ENCODE measurements at regions not wholly inside any gene's neighbourhood (a gene's known extent, or its start where the extent isn't known, plus 50 kb on each side); places are given as distances from the start of the nearest gene placed in this dataset.

GRCh38 chr11:15769203-15769602 is 587.1 kb downstream of the SOX6 start:
- peak; percentile 95 for DNase-seq (ENCODE audit: low spot score)

- DNase-seq (ENCODE audit: low spot score) = peak; percentile 72
Observed at GRCh38 chr11:15770798-15771414, 585.4 kb downstream of the SOX6 start.

GRCh38 chr11:15772547-15772946 is 583.8 kb downstream of the SOX6 start:
- no peak for DNase-seq (ENCODE audit: low spot score)

- no peak for DNase-seq (ENCODE audit: low spot score)
Observed at GRCh38 chr11:15772981-15773380, 583.4 kb downstream of the SOX6 start.

- DNase-seq (ENCODE audit: low spot score) = no peak
Observed at GRCh38 chr11:15773476-15774387, 582.6 kb downstream of the SOX6 start.

- DNase-seq (ENCODE audit: low spot score) = no peak
Observed at GRCh38 chr11:15774388-15774939, 581.9 kb downstream of the SOX6 start.

- no peak for DNase-seq (ENCODE audit: low spot score)
Observed at GRCh38 chr11:15775015-15775541, 581.3 kb downstream of the SOX6 start.

- no peak for DNase-seq (ENCODE audit: low spot score)
Observed at GRCh38 chr11:15775797-15776196, 580.5 kb downstream of the SOX6 start.

- DNase-seq (ENCODE audit: low spot score) = no peak
Observed at GRCh38 chr11:15776366-15776765, 580.0 kb downstream of the SOX6 start.

- no peak for DNase-seq (ENCODE audit: low spot score)
Observed at GRCh38 chr11:15779518-15779917, 576.8 kb downstream of the SOX6 start.

GRCh38 chr11:15780382-15780781 is 576.0 kb downstream of the SOX6 start:
- DNase-seq (ENCODE audit: low spot score) = no peak

- DNase-seq (ENCODE audit: low spot score) = no peak
Observed at GRCh38 chr11:15780837-15781236, 575.5 kb downstream of the SOX6 start.

- DNase-seq (ENCODE audit: low spot score) = no peak
Observed at GRCh38 chr11:15783619-15784018, 572.7 kb downstream of the SOX6 start.

- DNase-seq (ENCODE audit: low spot score) = no peak
Observed at GRCh38 chr11:15793043-15793996, 563.0 kb downstream of the SOX6 start.

- no peak for DNase-seq (ENCODE audit: low spot score)
Observed at GRCh38 chr11:15794361-15795150, 561.8 kb downstream of the SOX6 start.

- DNase-seq (ENCODE audit: low spot score) = no peak
Observed at GRCh38 chr11:15795378-15795777, 561.0 kb downstream of the SOX6 start.

- DNase-seq (ENCODE audit: low spot score) = peak; percentile 54
Observed at GRCh38 chr11:15800111-15800800, 556.1 kb downstream of the SOX6 start.

GRCh38 chr11:15801126-15801525 is 555.2 kb downstream of the SOX6 start:
- no peak for DNase-seq (ENCODE audit: low spot score)

- no peak for DNase-seq (ENCODE audit: low spot score)
Observed at GRCh38 chr11:15801616-15802015, 554.7 kb downstream of the SOX6 start.

GRCh38 chr11:15805726-15806125 is 550.6 kb downstream of the SOX6 start:
- DNase-seq (ENCODE audit: low spot score) = no peak
